ENCODE measurements at regions not wholly inside any gene's neighbourhood (a gene's known extent, or its start where the extent isn't known, plus 50 kb on each side); places are given as distances from the start of the nearest gene placed in this dataset.

GRCh38 chr5:167577616-167578015 is 713.8 kb upstream of the WWC1 start:
- Histone ChIP-seq H3K27me3 (ENCODE audit: control insufficient read depth, insufficient read depth, low read length) (no peaks in the 10 kb centered on the region), H3K36me3 (replicated peaks; ENCODE audit: control insufficient read depth, insufficient read depth, low read length) (no peaks in the 10 kb centered on the region), H3K4me3 (ENCODE audit: insufficient read depth, low read depth, low read length) (no peak overlapping the region)
- no peak for DNase-seq

GRCh38 chr5:167578977-167579692 is 712.3 kb upstream of the WWC1 start:
- DNase-seq: no peak
- no peaks in the 10 kb centered on the region for H3K36me3 ChIP-seq (replicated peaks; ENCODE audit: control insufficient read depth, insufficient read depth, low read length)
- no peaks in the 10 kb centered on the region for H3K27me3 ChIP-seq (ENCODE audit: control insufficient read depth, insufficient read depth, low read length)
- no peak overlapping the region for H3K4me3 ChIP-seq (ENCODE audit: insufficient read depth, low read depth, low read length)

GRCh38 chr5:167579693-167580055 is 711.8 kb upstream of the WWC1 start:
- DNase-seq: no peak

GRCh38 chr5:167580608-167581007 is 710.8 kb upstream of the WWC1 start:
- no peaks in the 10 kb centered on the region for H3K27me3 ChIP-seq (ENCODE audit: control insufficient read depth, insufficient read depth, low read length)
- DNase-seq: no peak
- no peak overlapping the region for H3K4me3 ChIP-seq (ENCODE audit: insufficient read depth, low read depth, low read length)
- H3K36me3 ChIP-seq (replicated peaks; ENCODE audit: control insufficient read depth, insufficient read depth, low read length): no peaks in the 10 kb centered on the region

More at GRCh38 chr5:167579693-167580055, 711.8 kb upstream of the WWC1 start:
- Histone ChIP-seq H3K27me3 (ENCODE audit: control insufficient read depth, insufficient read depth, low read length) (no peaks in the 10 kb centered on the region), H3K36me3 (replicated peaks; ENCODE audit: control insufficient read depth, insufficient read depth, low read length) (no peaks in the 10 kb centered on the region), H3K4me3 (ENCODE audit: insufficient read depth, low read depth, low read length) (no peak overlapping the region)

- Histone ChIP-seq H3K36me3 (replicated peaks; ENCODE audit: control insufficient read depth, insufficient read depth, low read length) (no peaks in the 10 kb centered on the region), H3K4me3 (ENCODE audit: insufficient read depth, low read depth, low read length) (no peak overlapping the region), H3K27me3 (ENCODE audit: control insufficient read depth, insufficient read depth, low read length) (no peaks in the 10 kb centered on the region)
- no peak for DNase-seq
Measured at GRCh38 chr5:167582283-167582682, 709.2 kb upstream of the WWC1 start.

GRCh38 chr5:167582886-167583285 is 708.6 kb upstream of the WWC1 start:
- Histone ChIP-seq H3K4me3 (ENCODE audit: insufficient read depth, low read depth, low read length) (no peak overlapping the region), H3K36me3 (replicated peaks; ENCODE audit: control insufficient read depth, insufficient read depth, low read length) (no peaks in the 10 kb centered on the region), H3K27me3 (ENCODE audit: control insufficient read depth, insufficient read depth, low read length) (no peaks in the 10 kb centered on the region)
- no peak for DNase-seq

- no peak for DNase-seq
- Histone ChIP-seq H3K36me3 (replicated peaks; ENCODE audit: control insufficient read depth, insufficient read depth, low read length) (no peaks in the 10 kb centered on the region), H3K4me3 (ENCODE audit: insufficient read depth, low read depth, low read length) (no peak overlapping the region), H3K27me3 (ENCODE audit: control insufficient read depth, insufficient read depth, low read length) (no peaks in the 10 kb centered on the region)
Measured at GRCh38 chr5:167585184-167585583, 706.3 kb upstream of the WWC1 start.

- Histone ChIP-seq H3K36me3 (replicated peaks; ENCODE audit: control insufficient read depth, insufficient read depth, low read length) (no peaks in the 10 kb centered on the region), H3K27me3 (ENCODE audit: control insufficient read depth, insufficient read depth, low read length) (no peaks in the 10 kb centered on the region), H3K4me3 (ENCODE audit: insufficient read depth, low read depth, low read length) (no peak overlapping the region)
- peak; percentile 62 for DNase-seq
Measured at GRCh38 chr5:167587772-167588437, 703.5 kb upstream of the WWC1 start.

- H3K36me3 ChIP-seq (replicated peaks; ENCODE audit: control insufficient read depth, insufficient read depth, low read length): no peaks in the 10 kb centered on the region
- H3K4me3 ChIP-seq (ENCODE audit: insufficient read depth, low read depth, low read length): no peak overlapping the region
- no peaks in the 10 kb centered on the region for H3K27me3 ChIP-seq (ENCODE audit: control insufficient read depth, insufficient read depth, low read length)
- no peak for DNase-seq
Measured at GRCh38 chr5:167592114-167592513, 699.3 kb upstream of the WWC1 start.

GRCh38 chr5:167593329-167594060 is 698.0 kb upstream of the WWC1 start:
- H3K36me3 ChIP-seq (replicated peaks; ENCODE audit: control insufficient read depth, insufficient read depth, low read length): no peaks in the 10 kb centered on the region
- no peaks in the 10 kb centered on the region for H3K27me3 ChIP-seq (ENCODE audit: control insufficient read depth, insufficient read depth, low read length)
- no peak for DNase-seq
- no peak overlapping the region for H3K4me3 ChIP-seq (ENCODE audit: insufficient read depth, low read depth, low read length)

- Histone ChIP-seq H3K4me3 (ENCODE audit: insufficient read depth, low read depth, low read length) (no peak overlapping the region), H3K27me3 (ENCODE audit: control insufficient read depth, insufficient read depth, low read length) (no peaks in the 10 kb centered on the region), H3K36me3 (replicated peaks; ENCODE audit: control insufficient read depth, insufficient read depth, low read length) (no peaks in the 10 kb centered on the region)
- DNase-seq: no peak
Measured at GRCh38 chr5:167594061-167594435, 697.4 kb upstream of the WWC1 start.

GRCh38 chr5:167594750-167595149 is 696.7 kb upstream of the WWC1 start:
- Histone ChIP-seq H3K4me3 (ENCODE audit: insufficient read depth, low read depth, low read length) (no peak overlapping the region), H3K36me3 (replicated peaks; ENCODE audit: control insufficient read depth, insufficient read depth, low read length) (no peaks in the 10 kb centered on the region), H3K27me3 (ENCODE audit: control insufficient read depth, insufficient read depth, low read length) (no peaks in the 10 kb centered on the region)
- DNase-seq: no peak

- no peaks in the 10 kb centered on the region for H3K36me3 ChIP-seq (replicated peaks; ENCODE audit: control insufficient read depth, insufficient read depth, low read length)
- no peaks in the 10 kb centered on the region for H3K27me3 ChIP-seq (ENCODE audit: control insufficient read depth, insufficient read depth, low read length)
- DNase-seq: no peak
- H3K4me3 ChIP-seq (ENCODE audit: insufficient read depth, low read depth, low read length): no peak overlapping the region
Measured at GRCh38 chr5:167595196-167595595, 696.2 kb upstream of the WWC1 start.

- Histone ChIP-seq H3K27me3 (ENCODE audit: control insufficient read depth, insufficient read depth, low read length) (no peaks in the 10 kb centered on the region), H3K36me3 (replicated peaks; ENCODE audit: control insufficient read depth, insufficient read depth, low read length) (no peaks in the 10 kb centered on the region), H3K4me3 (ENCODE audit: insufficient read depth, low read depth, low read length) (no peak overlapping the region)
- DNase-seq: no peak
Measured at GRCh38 chr5:167598166-167598565, 693.3 kb upstream of the WWC1 start.

- DNase-seq: no peak
- no peaks in the 10 kb centered on the region for H3K27me3 ChIP-seq (ENCODE audit: control insufficient read depth, insufficient read depth, low read length)
- H3K36me3 ChIP-seq (replicated peaks; ENCODE audit: control insufficient read depth, insufficient read depth, low read length): no peaks in the 10 kb centered on the region
- no peak overlapping the region for H3K4me3 ChIP-seq (ENCODE audit: insufficient read depth, low read depth, low read length)
Measured at GRCh38 chr5:167602067-167602466, 689.4 kb upstream of the WWC1 start.
